GM12864 (cell line): ENCODE measurements at regions not wholly inside any gene's neighbourhood (a gene's known extent, or its start where the extent isn't known, plus 50 kb on each side); places are given as distances from the start of the nearest gene placed in this dataset.

ENCODE experiments used
- DNase-seq: peaks from one replicate; pipeline ENCODE4 v3.0.0-alpha.2; 2011; ENCODE audit warnings: low read depth
- H3K4me3 ChIP-seq: 2 replicates; pipeline ENCODE4 v1.5.1; 2011; ENCODE audit warnings: mild to moderate bottlenecking, low read depth, low read length, control low read depth
- CTCF ChIP-seq: IDR thresholded peaks from 2 replicates; pipeline ENCODE4 v1.5.1; 2011; ENCODE audit warnings: low read depth, mild to moderate bottlenecking, moderate library complexity, low read length, control low read depth, inconsistent platforms; ENCODE audit errors: missing control alignments

DNA sequence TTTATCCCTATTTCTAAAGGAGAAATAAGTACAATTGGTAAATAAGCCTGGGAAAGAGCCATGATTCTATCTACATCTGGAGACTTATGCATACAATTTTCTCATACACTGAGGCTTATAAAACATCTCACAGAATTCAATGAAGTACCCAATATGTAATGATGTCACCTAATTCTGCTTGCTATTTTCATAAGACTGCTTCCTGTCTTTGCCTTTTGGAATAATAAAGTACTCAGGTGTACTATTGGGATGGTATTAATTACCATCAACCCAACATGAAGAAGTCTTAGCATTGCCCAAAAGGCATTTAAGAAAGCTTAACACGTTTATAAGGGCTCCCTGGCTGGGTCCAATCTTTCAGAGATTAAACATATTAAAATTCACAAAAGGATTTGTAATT, 216.4 kb upstream of the TSHZ2 start:
- no peak for DNase-seq
- TF ChIP-seq CTCF = no peak
- H3K4me3 ChIP-seq = no peak overlapping the region

GRCh38 chr20:52754366-52754765, 217.8 kb upstream of the TSHZ2 start:
- no peak overlapping the region for H3K4me3 ChIP-seq
- DNase-seq = no peak
- no peak for TF ChIP-seq CTCF

GRCh38 chr20:52752023-52752422, 220.1 kb upstream of the TSHZ2 start:
- no peak for DNase-seq
- no peak for TF ChIP-seq CTCF
- no peak overlapping the region for H3K4me3 ChIP-seq

- H3K4me3 ChIP-seq = no peak overlapping the region
- TF ChIP-seq CTCF = no peak
- no peak for DNase-seq
Measured at GRCh38 chr20:52751571-52751970, 220.6 kb upstream of the TSHZ2 start.

GRCh38 chr20:52749938-52750337, 222.2 kb upstream of the TSHZ2 start:
- H3K4me3 ChIP-seq = no peak overlapping the region
- no peak for TF ChIP-seq CTCF
- DNase-seq = no peak

- no peak for TF ChIP-seq CTCF
Measured at GRCh38 chr20:52748990-52749389, 223.2 kb upstream of the TSHZ2 start.

DNA sequence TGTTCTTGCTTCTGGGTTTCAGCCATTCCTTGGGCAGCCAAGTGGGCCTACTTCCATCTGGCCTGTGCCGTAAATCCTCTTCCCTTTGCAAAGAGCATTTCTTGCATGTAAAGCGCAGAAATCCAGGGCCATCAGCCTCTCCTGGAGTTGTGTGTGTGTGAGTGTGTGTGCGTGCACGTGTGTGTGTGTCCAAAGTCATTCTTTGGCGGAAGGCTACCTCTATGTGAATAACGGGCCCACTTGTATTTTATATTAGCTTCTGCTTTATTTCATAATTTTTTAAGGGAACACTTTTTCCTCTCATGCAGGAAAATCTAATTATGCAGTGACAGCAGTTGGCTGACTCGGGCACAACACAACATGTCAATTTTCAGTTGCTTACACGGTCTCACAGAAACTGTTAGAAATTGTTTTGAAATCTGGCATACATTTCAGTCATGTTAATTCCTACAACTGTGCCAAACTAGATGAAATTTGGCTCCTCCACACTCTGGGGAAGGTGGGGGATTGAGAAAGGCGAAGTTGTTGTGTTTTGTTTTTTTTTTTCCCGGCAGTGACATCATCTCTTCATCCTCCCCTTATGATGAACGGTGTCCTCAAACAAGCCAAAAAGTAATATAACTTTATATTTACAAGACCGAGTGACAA, 223.7 kb upstream of the TSHZ2 start:
- H3K4me3 ChIP-seq = no peak overlapping the region
- no peak for TF ChIP-seq CTCF
- DNase-seq = no peak

More at GRCh38 chr20:52748990-52749389, 223.2 kb upstream of the TSHZ2 start:
- no peak for DNase-seq
- no peak overlapping the region for H3K4me3 ChIP-seq
